NCI-H187 (cell line): ENCODE measurements at regions not wholly inside any gene's neighbourhood (a gene's known extent, or its start where the extent isn't known, plus 50 kb on each side); places are given as distances from the start of the nearest gene placed in this dataset.

Experiments used
- DNase-seq, 2 experiments: peaks; one replicate each; lab custom pipeline; 2025; lab: John Stamatoyannopoulos, UW

DNA sequence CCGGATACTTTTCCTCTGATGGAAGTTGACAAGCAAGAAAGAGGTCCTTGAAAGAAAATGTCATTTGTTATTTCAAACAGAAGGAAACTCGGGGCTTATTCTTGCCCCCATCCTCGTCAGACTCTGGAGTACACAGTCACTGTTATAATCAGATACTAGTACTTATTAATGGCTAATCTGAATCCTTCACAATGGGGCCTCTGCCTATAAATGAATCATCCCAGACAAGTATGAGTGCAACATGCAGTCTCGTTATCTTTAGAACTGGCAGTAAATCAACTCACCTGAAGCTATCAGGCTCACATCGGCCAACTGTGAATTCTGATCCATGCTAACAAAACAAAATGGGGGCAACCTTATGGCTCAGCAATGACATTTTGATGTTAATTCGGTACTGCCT lies 216.7 kb downstream of the GRIN2B start:
- DNase-seq: no peak

DNA sequence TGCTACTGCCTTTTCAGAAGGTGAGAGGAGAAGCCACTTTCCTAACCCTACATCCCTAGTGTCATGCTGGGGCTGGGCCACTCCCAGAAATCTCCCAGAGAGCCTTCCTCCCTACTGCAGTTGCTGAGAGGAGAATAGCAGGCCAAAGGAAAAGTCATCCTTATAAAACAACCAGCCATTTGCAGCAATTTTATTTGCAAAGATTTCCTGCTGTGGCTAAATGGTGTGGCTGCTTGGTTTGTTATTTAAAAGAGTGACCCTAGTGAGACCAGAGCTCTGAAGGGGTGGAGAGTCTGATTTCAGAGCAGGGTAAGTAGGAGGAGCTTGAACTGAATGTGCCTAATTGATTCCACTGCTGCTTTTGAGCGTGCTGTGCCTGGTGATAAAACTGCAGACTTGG lies 232.0 kb downstream of the GRIN2B start:
- DNase-seq: no peak

DNA sequence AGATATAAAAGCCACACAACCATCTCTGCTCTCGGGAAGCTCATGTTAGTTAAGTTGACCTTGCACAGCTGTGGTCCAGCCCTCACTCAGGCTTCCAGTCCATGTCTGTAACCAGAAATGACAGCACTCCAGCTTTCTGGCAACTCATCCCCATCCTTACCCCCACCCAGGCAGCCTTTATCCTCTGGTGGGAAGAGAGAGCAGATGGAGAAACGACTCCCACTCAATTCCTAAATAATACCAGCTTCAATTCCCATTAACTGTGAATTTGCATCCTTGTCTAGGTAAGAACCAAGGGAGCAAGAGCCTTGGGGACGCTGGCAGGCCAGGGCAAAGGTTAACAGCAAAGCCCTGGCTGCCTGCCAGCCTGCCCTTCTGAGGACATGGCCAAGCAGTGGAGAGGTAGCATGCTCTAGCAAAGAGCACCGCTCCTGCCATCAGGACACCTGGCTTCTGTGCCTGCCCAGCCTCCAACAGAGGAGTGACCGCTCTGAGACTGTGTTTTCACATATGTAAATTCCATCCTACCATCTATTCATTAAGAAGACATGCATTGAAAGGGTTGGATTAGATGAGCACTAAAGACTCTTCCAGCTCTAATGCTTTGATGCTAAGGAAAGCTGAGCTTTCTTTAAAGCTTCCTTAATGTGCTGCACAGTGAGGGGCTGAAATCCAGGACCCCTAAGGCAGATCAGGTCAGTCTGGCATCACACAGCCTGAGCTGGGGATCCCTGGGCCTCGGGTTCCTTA lies 236.1 kb downstream of the GRIN2B start:
- no peak for DNase-seq

DNA sequence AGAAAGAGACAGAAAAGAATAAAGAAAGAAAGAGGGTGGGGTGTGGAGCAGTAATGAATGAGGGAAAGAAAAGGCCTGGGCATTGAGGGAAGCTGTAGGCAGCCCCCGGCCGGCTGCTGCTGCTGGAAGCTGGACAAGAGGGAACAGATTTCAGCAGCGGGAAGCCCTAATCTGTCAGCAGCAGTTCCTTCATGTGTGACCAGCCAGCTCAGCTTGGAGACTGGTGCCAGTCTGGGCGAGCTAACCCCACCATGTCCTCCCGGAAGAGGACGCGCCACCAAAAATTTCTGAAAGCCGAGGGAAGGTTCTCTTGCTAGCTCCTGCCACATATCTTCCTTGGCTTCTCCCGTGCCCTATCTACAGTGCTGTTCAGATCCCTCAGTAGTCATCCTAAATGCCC lies 236.8 kb downstream of the GRIN2B start:
- DNase-seq: no peak

DNA sequence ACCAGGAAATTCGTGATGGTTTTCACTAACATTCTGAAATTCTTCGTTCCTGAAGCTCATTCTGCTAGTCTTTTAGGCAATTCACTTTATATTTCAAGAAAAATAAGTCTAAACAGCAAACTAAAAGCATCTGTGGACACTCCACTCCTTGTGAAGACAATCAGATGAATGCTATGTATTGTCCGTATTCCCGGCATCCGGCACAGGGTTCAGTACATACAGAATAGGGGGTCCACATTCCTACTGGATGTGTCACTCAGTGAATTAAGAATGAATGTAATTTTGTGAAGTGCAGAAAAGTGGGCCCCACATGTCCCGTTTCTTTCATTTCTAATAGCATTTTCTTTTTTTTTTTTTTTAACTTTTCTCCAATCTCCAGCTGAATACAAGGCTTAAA lies 241.3 kb downstream of the GRIN2B start:
- DNase-seq: no peak

DNA sequence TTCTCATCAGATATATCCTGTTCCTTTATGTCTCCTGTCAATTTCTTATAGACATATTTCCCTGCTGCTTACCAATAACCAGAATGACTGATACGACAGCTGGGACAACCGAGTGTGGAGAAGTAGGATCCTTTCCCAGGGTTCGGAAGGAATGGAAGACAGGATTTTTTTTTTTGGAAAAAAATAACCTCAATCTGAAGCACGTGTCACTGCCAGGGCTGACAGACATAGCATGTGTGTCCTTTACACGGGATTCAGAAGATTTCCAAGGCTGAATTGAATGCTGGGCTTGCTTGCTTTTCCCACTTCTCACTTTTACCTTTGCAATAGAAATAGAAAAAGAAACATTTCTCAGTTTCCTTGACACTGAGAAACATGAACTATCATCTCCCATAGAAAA lies 245.7 kb downstream of the GRIN2B start:
- DNase-seq: no peak

DNA sequence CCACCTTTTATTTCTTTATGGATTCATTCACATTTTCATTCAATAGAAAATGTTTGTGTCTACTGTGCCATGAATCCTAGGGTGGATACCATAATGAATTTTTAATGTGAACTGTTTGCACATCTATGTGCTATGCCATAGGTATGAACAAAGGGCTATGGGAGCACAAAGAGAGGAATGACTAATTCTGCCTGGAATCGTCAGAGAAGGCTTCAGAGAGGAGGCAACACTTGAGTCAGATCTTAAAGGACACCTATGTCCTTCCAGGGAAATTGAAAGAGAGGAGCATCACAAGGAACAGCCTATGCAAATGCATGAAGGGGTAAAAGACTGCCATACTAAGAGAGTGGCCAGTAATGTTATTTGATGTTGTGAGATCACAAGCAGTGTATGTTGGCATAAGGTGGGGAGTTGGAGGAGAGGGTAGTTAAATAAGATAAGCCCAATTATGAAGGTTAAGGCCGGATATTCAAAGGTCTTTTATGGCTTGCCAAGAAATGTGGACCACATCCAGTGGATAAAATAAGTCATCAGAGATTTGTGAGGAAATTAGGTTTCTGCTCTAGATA lies 246.7 kb downstream of the GRIN2B start:
- DNase-seq: no peak

DNA sequence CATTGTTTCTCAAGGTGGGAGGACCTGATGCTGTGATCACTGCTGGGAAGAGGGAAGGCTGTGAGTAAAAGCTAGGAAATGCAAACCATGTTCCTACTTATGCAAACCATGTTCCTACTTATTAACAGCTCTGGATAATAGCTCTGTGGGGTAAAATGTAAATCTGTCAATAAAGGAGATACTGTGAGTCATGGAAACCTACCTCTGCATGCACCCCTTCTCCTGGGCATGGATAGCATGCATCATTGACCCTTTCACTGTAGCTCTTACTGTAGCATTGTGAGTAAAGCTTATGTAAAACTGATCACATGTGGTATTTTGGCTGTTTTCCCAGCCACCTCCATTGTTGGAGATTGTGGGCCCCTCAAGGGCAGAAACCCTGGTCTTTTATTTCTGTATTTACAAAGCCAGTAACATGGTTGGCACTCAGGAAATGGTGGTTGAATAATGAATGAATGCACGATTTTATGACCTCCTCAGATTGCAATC lies 253.7 kb downstream of the GRIN2B start:
- DNase-seq: peak in 1 of 2 experiments; percentile 13

DNA sequence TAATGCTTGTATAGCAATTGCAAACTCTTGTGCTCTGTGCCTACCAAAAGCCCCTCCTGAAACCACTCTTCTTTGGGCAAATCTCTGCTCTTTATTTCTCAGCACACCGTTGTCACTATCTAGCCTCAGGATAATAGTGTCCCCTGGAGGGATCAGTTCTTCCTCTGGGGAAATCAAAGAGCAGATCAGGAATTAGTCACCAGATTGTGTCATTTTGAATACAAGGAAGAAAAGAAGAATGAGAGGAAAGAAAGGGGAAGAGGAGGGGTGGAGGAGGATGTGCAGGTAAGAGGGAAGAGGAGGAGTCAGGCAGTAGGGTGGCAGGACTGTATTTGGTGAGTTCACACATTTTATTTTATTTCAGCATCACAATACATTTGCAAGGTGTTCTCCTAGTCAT lies 256.4 kb downstream of the GRIN2B start:
- DNase-seq: no peak

DNA sequence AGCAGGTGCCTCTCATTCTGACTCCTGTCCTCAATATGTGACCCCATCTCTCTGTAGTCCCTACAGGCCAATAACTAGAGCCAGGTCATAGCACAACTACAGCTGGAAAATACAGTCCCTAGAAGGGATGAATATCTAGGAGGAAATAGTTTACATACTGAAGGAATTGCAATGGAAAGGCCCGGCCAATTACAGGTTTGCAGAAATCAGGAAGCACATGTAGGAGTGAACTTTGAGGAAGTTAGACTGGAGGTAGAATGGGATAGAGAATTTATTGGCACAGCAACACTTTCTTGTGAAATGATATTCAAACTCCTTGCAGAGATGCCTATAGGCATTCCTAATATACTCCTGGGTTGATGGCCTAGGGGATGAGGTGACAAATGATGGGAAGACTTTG lies 257.3 kb downstream of the GRIN2B start:
- DNase-seq: no peak

DNA sequence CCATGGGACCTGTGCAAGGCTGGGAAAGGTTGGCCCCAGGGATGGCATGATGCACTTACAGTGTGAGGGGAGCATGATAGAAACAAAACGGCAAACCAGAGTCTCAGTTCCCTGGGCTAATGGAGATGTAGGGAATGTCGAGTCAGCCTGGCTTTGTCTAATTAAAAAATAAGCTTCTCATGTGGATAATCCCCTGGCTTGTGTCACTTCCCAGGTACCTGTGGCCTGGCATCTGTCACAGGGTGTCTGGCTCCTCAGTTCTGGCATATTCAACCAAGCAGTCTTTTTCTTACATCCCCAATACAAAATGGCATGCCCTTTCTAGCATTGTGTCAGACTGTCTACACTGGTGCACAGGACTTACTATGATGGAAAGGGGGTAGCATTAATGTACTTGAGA lies 261.4 kb downstream of the GRIN2B start:
- no peak for DNase-seq

DNA sequence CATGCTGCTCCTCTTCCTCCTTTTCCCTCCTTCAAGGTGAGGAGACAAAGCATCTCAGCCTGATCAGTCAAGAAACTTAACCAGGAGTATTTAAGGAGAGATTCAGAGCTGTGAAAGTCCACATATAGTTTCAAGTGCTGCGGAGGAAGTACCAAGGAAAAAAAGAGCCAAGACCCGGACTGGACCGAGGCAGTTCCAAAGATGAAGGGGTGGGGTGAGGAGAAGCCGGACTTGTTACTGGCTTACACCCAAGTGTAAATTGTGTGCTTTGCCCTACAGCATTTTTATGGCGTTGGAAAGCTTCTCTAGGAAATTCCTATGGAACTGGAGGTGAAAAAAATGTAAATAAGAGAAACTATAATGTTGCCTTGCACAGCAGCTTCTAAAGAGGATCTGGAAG lies 263.1 kb downstream of the GRIN2B start:
- DNase-seq: no peak

DNA sequence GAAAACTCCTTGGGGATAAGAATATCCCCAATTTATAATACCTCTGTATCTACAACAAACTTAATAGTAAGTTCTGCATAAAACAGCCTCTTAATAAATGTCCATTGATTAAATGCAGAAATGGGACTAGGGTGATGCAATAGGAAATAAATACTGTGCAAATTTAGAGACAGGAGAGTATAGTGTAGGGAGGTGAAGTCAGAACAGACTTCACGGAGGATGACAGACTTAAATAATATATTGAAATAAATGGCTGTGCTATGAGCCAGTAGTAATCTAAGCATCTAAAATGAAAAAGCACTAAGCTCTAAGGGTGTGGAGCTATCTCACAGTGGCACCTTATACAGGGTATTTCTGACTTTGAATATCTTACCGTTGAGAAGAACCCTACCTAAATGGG lies 265.3 kb downstream of the GRIN2B start:
- DNase-seq: no peak

DNA sequence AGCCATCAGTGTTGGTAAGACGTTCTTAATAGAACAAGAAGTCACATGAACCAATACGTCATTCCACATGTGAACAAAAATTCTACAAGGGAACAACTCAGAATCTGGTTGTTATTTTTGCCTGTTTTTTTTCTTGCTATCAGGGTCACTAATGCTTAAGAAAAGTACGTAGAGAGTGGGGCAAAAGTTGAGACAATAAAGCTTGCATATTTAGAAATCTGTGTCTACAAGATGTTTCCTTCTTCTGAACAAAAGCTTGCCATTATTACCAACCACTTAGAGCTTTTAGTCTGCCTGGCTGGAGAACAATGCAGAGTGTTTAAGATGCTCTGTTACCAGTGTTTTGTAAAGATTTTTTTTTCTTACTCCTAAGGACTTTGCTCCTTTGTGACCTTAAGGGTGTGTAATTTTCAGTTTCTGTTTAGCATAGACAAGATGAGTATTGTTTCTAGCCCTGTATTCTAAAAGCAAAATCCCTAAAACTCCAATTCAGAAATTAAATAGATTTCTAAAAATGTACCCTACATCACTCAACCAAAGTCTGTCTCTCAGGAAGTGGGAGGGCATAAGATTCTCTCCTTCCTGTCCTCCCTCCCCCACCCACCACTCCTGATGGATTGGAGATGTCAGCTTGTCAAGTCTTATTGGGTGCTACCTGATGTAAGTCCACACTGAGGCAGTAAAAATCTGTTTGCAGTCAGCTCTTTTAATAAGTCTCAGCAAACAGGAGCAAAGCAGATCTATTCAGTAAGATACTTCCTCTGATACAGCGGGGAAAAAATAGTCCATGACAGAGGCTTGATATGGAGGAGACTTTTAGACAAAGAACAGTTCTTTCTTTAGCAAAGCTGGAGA lies 267.6 kb downstream of the GRIN2B start:
- DNase-seq: no peak

DNA sequence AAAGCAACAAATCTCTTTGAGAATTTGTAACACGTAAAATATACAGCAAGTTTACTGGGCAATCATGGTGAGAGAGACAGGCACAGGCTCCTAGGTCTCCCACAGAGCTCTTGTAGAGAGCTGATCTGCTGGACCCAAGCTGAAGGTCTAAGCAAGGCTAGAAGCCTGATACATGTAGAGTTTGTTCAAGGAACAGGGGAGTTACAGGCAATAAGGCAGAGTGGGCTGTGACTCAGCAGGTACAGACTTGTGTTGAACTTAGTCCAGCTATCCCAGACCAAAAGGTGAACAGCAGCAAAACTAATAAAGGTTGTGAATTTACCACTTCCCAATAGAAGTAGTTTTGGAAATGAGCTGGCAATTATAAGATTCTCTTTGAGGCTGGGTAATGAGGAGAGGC lies 273.6 kb downstream of the GRIN2B start:
- DNase-seq: no peak

DNA sequence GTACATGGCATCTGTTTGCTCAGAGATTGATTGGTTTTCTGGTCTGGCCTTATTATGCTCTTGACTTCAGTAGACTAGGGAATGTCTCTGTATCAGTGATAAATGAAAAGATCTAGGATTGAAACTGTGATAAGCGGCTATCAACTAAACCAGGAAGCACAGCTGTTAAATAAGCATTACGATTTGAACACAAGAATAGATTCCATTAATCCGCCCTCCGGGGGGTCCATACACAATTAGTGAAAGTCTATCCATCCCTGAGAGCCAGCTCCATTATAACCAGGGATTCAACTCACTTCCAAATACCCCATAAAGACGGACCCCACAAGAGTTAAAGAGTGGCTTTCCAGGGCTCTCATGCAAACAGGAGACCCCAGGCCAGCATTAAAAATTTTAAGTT lies 279.0 kb downstream of the GRIN2B start:
- DNase-seq: no peak

DNA sequence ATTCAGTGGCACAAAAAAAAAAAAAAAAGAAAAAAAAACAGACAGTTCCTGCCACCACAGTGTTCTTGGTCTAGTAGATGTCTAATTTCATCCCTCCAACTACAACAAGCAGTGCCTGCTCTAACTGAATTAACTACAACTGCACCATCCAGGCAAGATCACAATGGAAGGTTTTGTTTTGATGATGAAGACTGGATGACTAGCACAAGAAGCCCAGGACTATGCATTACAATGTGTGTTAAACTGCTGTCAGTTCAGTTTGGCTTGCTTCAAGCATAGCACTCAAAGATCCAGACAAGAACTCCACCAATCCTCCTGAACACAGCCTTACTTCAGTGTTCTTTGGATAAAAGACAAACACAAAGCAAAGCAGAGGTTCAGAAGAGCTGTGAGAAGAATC lies 279.9 kb downstream of the GRIN2B start:
- no peak for DNase-seq

DNA sequence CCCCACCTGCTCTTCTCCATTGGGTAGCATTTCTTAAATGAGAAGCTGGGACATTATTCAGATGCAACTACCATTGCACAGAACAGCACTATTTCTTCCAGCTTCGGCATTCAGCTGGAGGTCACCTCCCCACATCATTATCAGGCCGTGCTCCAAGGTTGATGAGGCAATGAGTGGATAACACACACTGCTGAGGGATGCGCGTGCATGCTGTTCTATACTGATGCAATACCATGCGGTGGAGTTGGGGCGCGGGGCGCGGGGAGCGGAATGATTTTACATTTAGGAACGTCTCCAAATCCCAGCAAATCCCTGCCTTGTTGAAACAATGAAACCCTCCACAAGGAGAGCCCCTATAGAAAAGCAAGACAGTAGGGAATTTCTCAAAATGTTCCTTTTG lies 283.4 kb downstream of the GRIN2B start:
- no peak for DNase-seq

DNA sequence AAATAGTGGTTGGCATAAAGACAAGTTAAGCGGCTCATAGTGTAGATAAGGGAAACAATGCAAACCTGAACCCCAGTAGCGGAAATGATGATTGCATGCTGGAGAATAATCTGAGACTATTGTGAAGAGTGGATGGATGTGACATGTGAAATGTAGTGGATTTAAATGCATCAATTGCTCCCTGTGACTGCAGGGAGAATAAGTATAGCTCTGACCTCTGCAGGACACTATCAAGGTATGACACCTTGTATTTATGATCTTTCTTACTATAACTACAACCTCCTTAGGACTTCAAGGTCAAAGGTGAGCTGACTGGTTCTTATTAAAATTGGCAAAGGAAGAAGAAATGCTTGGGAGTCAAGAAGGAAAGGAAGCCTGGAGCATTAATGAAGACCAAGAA lies 285.6 kb downstream of the GRIN2B start:
- no peak for DNase-seq

DNA sequence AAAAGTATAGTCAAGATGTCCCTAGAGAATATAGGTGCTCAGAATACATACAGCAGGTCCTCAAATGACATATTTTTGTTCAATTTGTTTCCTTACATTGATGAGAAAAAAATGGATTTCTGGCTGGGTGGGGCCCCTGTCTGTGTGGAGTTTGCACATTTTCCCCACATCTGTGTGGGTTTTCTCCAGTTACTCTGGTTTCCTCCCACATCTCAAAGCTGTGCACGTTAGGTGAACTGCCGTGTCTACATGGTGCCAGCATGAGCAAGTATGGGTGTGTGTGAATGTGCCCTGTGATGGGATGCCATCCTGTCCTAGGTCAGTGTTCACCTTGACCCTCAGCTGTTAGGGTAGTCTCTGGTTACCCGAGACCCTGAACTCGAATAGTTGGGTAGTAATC lies 289.1 kb downstream of the GRIN2B start:
- no peak for DNase-seq

DNA sequence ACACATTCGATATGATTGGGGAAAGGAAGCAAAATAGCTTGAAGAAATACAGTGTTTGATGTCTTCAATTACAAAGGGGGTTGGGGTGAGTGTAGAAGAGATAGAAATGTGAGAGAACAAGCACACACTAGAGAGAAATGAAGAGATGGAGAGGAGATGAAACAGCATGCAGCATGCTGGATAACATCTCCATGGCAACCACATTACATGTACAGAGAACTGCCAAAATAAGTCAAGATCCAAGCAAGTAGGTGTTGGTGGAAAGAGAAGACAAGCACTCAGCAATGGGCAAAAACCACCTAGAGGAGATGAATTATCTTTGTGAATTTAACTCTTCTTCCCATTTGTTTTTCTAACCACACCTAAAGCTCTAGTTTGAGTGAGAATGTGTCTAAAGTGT lies 289.8 kb downstream of the GRIN2B start:
- no peak for DNase-seq

DNA sequence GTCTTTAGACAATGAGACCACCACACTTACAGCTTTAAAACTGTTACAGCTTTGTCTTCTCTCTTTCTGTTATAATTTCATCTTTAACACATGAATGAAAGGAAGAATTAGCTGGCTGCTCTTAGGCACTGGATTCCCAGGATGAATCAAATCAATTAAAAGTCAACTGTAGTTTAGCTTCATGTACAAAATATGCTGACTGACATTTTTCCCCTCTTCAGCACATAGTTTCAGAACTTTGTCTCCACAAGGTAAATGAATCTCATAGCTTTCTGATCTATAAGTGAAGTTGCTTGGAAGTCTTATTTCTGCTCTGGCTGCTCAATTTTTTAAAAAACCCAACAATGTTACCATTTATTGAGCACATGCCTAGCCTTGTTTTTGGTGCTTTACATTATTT lies 293.8 kb downstream of the GRIN2B start:
- DNase-seq: no peak

DNA sequence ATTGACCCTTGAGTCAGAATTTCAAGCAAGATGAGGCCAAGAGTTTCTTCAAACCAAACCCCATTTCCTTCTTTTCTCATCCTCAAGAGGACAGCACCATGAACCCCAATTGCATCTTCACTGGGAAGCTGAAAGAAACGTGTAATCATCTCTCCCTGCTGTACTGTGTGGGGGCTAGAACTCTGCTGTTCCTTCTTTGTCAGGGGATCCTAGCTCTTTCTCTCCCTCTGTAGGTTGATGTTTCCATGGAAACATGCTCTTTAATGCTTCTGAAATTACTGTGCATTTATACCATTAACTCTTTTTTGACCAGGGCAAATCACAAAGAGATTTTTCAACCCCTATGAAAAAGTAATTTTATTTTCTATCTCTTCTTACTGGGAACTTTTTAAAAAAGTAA lies 295.1 kb downstream of the GRIN2B start:
- DNase-seq: no peak
